Uterus (tissue), 2 donors: ENCODE measurements at regions not wholly inside any gene's neighbourhood (a gene's known extent, or its start where the extent isn't known, plus 50 kb on each side); places are given as distances from the start of the nearest gene placed in this dataset.

Experiments
- POLR2A ChIP-seq, 2 donors: fragments of 450-650 bp; IDR thresholded peaks; one replicate each; pipeline ENCODE4 v1.6.1; 2016; ENCODE audit warnings: antibody characterized with exemption in 2 of 2, mild to moderate bottlenecking in 1 of 2, moderate library complexity in 1 of 2
- TF ChIP-seq, protein P1 (sequence below), 4 experiments: fragments of 200-600 bp in 2 of 4; fragments of 450-650 bp in 2 of 4; sonication (generic) in 2 of 4; IDR thresholded peaks; one replicate each; pipeline ENCODE4 v1.5.1; 2016 to 2019; ENCODE audit warnings: antibody characterized with exemption in 4 of 4, mild to moderate bottlenecking in 2 of 4, moderate library complexity in 1 of 4

DNA sequence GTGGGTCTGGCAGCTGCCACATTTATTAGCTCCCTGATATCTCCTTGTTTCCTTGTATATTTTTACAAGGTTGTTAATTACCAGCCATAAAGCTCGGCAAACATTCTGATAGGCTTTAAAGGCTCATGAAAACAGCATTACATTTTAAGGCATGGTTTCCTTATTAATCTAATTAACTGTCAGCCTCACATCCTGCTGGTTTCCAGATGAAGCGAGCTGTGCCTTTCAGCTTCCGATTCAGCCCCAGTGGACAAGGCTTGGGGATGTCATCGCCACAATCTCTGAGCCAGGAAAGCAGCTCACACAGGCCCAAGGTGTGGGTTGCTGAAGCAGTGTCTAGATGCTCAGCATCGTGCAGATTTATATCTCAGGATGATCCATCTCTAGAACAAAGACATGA, 66.0 kb upstream of the RALY start:
- TF ChIP-seq, protein P1, sequence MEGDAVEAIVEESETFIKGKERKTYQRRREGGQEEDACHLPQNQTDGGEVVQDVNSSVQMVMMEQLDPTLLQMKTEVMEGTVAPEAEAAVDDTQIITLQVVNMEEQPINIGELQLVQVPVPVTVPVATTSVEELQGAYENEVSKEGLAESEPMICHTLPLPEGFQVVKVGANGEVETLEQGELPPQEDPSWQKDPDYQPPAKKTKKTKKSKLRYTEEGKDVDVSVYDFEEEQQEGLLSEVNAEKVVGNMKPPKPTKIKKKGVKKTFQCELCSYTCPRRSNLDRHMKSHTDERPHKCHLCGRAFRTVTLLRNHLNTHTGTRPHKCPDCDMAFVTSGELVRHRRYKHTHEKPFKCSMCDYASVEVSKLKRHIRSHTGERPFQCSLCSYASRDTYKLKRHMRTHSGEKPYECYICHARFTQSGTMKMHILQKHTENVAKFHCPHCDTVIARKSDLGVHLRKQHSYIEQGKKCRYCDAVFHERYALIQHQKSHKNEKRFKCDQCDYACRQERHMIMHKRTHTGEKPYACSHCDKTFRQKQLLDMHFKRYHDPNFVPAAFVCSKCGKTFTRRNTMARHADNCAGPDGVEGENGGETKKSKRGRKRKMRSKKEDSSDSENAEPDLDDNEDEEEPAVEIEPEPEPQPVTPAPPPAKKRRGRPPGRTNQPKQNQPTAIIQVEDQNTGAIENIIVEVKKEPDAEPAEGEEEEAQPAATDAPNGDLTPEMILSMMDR (IDR thresholded peaks at IDR 0.05): no peak
- no peak for TF ChIP-seq POLR2A (IDR thresholded peaks at IDR 0.05)
